Activated naive CD4-positive, alpha-beta T cell treated with anti-CD3 and anti-CD28 coated beads for 36 hours (primary cell): ENCODE measurements at regions not wholly inside any gene's neighbourhood (a gene's known extent, or its start where the extent isn't known, plus 50 kb on each side); places are given as distances from the start of the nearest gene placed in this dataset.
"Not testable (repeated sequence)": the region's sequence is repeated elsewhere in the genome, so short reads cannot be mapped to it uniquely, and the experiment has no call there.

Experiments used
- CTCF ChIA-PET: fragments of 350-600 bp; sonication (Branson Sonifier 250); formaldehyde crosslinking; loops from one replicate; lab custom pipeline; 2021; ENCODE audit warnings: antibody characterized with exemption; lab: Charles Lee
- DNase-seq: peaks from one replicate; pipeline ENCODE4 v3.0.0-alpha.2; 2020
- H3K27ac Mint-ChIP-seq: one replicate; pipeline ENCODE4 v1.8.0; 2021; ENCODE audit warnings: mild to moderate bottlenecking, mixed read lengths
- H3K27me3 Mint-ChIP-seq: one replicate; pipeline ENCODE4 v1.8.0; 2021; ENCODE audit warnings: low read depth, mixed read lengths
- H3K36me3 Mint-ChIP-seq: one replicate; pipeline ENCODE4 v1.8.0; 2021; ENCODE audit warnings: low read depth, mixed read lengths
- H3K4me1 Mint-ChIP-seq: one replicate; pipeline ENCODE4 v1.8.0; 2021; ENCODE audit warnings: low read depth, mixed read lengths
- H3K4me3 Mint-ChIP-seq: one replicate; pipeline ENCODE4 v1.8.0; 2021; ENCODE audit warnings: mild to moderate bottlenecking, moderate library complexity, mixed read lengths
- H3K9me3 Mint-ChIP-seq: one replicate; pipeline ENCODE4 v1.8.0; 2021; ENCODE audit warnings: mixed read lengths
- intact Hi-C: fragments of 100-400 bp; cut with micrococcal nuclease; formaldehyde crosslinking; loops from one replicate; pipeline ENCODE4 v1.15.1; 2023

DNA sequence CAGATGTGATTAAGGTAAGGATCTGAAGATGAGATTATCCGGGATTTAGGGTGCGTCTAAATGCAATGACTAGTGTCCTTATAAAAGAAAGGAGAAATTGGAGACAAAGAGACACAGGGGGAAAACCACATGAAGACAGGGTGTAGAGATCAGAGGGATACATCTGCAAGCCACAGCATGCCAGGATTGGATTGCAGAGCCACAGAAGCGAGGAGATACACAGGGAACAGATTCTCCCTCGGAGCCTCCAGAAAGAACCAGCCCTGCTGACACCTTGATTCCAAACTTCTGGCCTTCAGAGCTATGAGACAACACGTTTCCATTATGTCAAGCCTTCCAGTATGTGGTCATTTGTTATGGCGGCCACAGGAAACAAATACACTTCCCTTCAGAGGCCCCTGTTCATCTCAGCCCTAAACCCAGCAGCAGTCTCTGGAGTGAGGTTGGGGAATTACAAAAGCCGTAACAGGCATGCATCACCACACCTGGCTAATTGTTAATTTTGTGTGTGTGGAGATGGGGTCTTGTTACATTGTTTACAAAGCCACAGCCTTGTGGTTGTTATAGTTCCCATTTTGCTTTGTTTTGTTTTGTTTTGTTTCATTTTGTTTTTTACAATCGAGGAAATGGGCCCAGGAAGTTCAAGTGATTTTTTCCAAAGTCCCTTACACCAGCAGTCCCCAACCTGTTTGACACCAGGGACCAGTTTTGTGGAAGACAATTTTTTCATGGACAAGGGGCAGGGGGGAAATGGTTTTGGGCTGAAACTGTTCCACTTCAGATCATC is 51.6 kb upstream of the LYRM9 start:
- Mint-ChIP-seq H3K4me3 (no peak overlapping the region), H3K9me3 (no peaks in the 10 kb centered on the region), H3K36me3 (no peaks in the 10 kb centered on the region), H3K27ac (no peak overlapping the region), H3K4me1 (no peaks in the 10 kb centered on the region), H3K27me3 (no peaks in the 10 kb centered on the region)
- DNase-seq = no peak
- intact Hi-C loops = no loop called here
- CTCF ChIA-PET = no interaction called here

DNA sequence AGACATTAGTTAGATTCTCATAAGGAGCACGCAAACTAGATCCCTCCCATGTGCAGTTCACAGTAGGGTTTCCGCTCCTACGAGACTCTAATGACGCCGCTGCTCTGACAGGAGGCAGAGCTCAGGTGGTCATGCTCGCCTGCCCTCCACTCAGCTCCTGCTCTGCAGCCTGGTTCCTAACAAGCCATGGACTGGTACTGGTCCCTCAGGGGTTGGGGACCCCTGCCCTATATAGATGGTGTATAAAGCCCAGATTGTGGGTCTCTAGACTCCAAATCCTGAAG is 52.1 kb upstream of the LYRM9 start:
- H3K4me1 Mint-ChIP-seq = no peaks in the 10 kb centered on the region
- H3K4me3 Mint-ChIP-seq = no peak overlapping the region
- intact Hi-C loops = no loop called here
- DNase-seq = no peak
- no peaks in the 10 kb centered on the region for H3K27me3 Mint-ChIP-seq
- H3K9me3 Mint-ChIP-seq = no peaks in the 10 kb centered on the region
- no peaks in the 10 kb centered on the region for H3K36me3 Mint-ChIP-seq
- CTCF ChIA-PET = no interaction called here
- no peak overlapping the region for H3K27ac Mint-ChIP-seq

- no peak overlapping the region for H3K4me3 Mint-ChIP-seq
- CTCF ChIA-PET = interaction anchor here (0.6 kb wide), 1 partner anchor 271 kb away, joined by 5 read pairs; no protein-coding TSS in a partner anchor
- no peaks in the 10 kb centered on the region for H3K4me1 Mint-ChIP-seq
Observed at GRCh38 chr17:27945953-27946352, 52.8 kb upstream of the LYRM9 start.

DNA sequence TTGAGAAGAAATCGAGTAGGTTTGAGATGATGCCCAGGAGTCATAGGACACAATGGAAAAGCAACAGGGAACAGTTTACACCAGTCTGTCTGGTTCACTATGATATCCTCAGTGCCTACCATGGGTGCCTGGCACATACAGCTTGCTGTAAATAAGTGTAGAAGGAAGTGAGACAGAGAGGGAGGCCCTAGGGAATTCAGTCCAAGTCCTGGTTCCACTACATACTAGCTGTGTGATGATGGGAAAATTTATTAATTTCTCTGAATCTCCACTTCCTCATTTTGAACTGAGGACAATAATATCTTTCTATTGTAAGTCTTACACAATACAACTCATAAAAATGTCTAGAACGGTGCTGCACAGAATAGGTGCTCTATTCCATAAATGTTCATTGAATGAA is 53.3 kb upstream of the LYRM9 start:
- Mint-ChIP-seq H3K4me1 (no peaks in the 10 kb centered on the region), H3K4me3 (no peak overlapping the region), H3K27me3 (no peaks in the 10 kb centered on the region), H3K27ac (no peak overlapping the region), H3K36me3 (no peaks in the 10 kb centered on the region), H3K9me3 (no peaks in the 10 kb centered on the region)
- intact Hi-C loops = no loop called here
- CTCF ChIA-PET = interaction anchor here (1.2 kb wide), 1 partner anchor 73 kb away, joined by 3 read pairs; no protein-coding TSS in a partner anchor
- DNase-seq = no peak

More at GRCh38 chr17:27945953-27946352, 52.8 kb upstream of the LYRM9 start:
- intact Hi-C loops = no loop called here
- Mint-ChIP-seq H3K27me3 (no peaks in the 10 kb centered on the region), H3K36me3 (no peaks in the 10 kb centered on the region), H3K27ac (no peak overlapping the region), H3K9me3 (no peaks in the 10 kb centered on the region)
- DNase-seq = no peak

GRCh38 chr17:27947005-27947406 is 53.8 kb upstream of the LYRM9 start:
- Mint-ChIP-seq H3K27me3 (no peaks in the 10 kb centered on the region), H3K27ac (no peak overlapping the region), H3K4me1 (no peaks in the 10 kb centered on the region), H3K9me3 (no peaks in the 10 kb centered on the region), H3K4me3 (no peak overlapping the region), H3K36me3 (no peaks in the 10 kb centered on the region)
- no peak for DNase-seq
- intact Hi-C loops = no loop called here
- CTCF ChIA-PET = interaction anchor here (1.2 kb wide), 1 partner anchor 74 kb away, joined by 3 read pairs; no protein-coding TSS in a partner anchor

- no peak for DNase-seq
- no peaks in the 10 kb centered on the region for H3K36me3 Mint-ChIP-seq
- H3K27ac Mint-ChIP-seq = no peak overlapping the region
- no peaks in the 10 kb centered on the region for H3K9me3 Mint-ChIP-seq
- H3K4me1 Mint-ChIP-seq = no peaks in the 10 kb centered on the region
- no peak overlapping the region for H3K4me3 Mint-ChIP-seq
- H3K27me3 Mint-ChIP-seq = no peaks in the 10 kb centered on the region
- intact Hi-C loops = no loop called here
- CTCF ChIA-PET = interaction anchor here (0.6 kb wide), 1 partner anchor 600 kb away, joined by 4 read pairs; no protein-coding TSS in a partner anchor
Observed at GRCh38 chr17:27949304-27949703, 56.1 kb upstream of the LYRM9 start.

GRCh38 chr17:27950225-27950624 is 57.1 kb upstream of the LYRM9 start:
- H3K36me3 Mint-ChIP-seq, intact Hi-C loops: not testable (repeated sequence)
- CTCF ChIA-PET = interaction anchor here (0.6 kb wide), 1 partner anchor 601 kb away, joined by 4 read pairs; no protein-coding TSS in a partner anchor

GRCh38 chr17:27950995-27951394 is 57.8 kb upstream of the LYRM9 start:
- Mint-ChIP-seq H3K36me3 (no peaks in the 10 kb centered on the region), H3K4me3 (no peak overlapping the region), H3K27me3 (no peaks in the 10 kb centered on the region), H3K9me3 (no peaks in the 10 kb centered on the region), H3K27ac (no peak overlapping the region), H3K4me1 (no peaks in the 10 kb centered on the region)
- no peak for DNase-seq
- intact Hi-C loops = no loop called here
- CTCF ChIA-PET = no interaction called here

More at GRCh38 chr17:27950225-27950624, 57.1 kb upstream of the LYRM9 start:
- H3K9me3 Mint-ChIP-seq, DNase-seq, H3K4me1 Mint-ChIP-seq, H3K27ac Mint-ChIP-seq, H3K27me3 Mint-ChIP-seq, H3K4me3 Mint-ChIP-seq: not testable (repeated sequence)

DNA sequence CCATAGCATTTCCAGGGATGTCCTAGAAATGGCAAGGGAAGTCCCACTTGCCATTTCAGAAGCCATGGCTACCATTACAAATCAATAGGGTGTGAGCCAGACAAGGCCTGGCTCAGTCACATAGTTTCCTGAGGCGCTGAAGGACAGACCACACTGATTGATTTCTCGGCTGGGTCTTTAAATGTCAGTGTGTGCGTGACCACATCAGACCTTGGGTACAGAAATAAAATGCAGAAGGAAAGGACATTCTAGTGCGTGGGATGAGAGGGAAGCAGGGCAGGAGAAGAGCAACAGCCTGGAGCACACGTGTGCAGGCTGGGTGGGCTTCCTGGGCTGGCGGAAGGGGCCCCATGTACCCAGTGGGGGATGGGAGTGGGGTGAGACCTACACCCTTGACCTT is 58.7 kb upstream of the LYRM9 start:
- CTCF ChIA-PET = no interaction called here
- H3K4me3 Mint-ChIP-seq = no peak overlapping the region

DNA sequence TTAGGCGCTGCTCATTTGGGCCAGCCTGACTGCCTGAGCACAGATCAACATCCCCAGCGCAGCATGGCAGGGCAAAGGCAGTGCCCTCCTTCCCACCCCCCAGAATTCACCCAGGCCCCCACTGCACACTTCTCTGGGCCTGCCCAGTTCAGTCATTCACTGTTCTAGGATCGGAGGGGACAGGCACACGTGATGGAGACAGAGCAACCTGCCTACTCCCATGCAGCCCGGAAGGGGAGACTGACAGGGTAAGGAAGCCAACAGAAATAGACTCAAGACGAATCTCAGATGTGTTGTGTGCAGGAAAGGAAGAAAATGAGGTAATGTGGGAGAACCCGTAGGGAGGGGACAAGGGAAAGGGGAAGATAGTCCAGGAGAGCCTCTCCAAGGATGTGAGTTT is 59.2 kb upstream of the LYRM9 start:
- no peaks in the 10 kb centered on the region for H3K4me1 Mint-ChIP-seq
- intact Hi-C loops = no loop called here
- H3K4me3 Mint-ChIP-seq = no peak overlapping the region
- DNase-seq = no peak
- CTCF ChIA-PET = no interaction called here
- no peaks in the 10 kb centered on the region for H3K36me3 Mint-ChIP-seq
- no peaks in the 10 kb centered on the region for H3K9me3 Mint-ChIP-seq
- H3K27me3 Mint-ChIP-seq = no peaks in the 10 kb centered on the region
- H3K27ac Mint-ChIP-seq = no peak overlapping the region

More for the DNA sequence above, 58.7 kb upstream of the LYRM9 start:
- Mint-ChIP-seq H3K4me1 (no peaks in the 10 kb centered on the region), H3K27ac (no peak overlapping the region), H3K27me3 (no peaks in the 10 kb centered on the region), H3K36me3 (no peaks in the 10 kb centered on the region), H3K9me3 (no peaks in the 10 kb centered on the region)
- DNase-seq = no peak
- intact Hi-C loops = no loop called here

- no peaks in the 10 kb centered on the region for H3K36me3 Mint-ChIP-seq
- H3K4me1 Mint-ChIP-seq = no peaks in the 10 kb centered on the region
- no peaks in the 10 kb centered on the region for H3K27me3 Mint-ChIP-seq
- H3K27ac Mint-ChIP-seq = no peak overlapping the region
- CTCF ChIA-PET = no interaction called here
- no peaks in the 10 kb centered on the region for H3K9me3 Mint-ChIP-seq
- intact Hi-C loops = no loop called here
- DNase-seq = no peak
- no peak overlapping the region for H3K4me3 Mint-ChIP-seq
Observed at GRCh38 chr17:27954548-27955495, 61.7 kb upstream of the LYRM9 start.

- CTCF ChIA-PET = interaction anchor here (1.1 kb wide), 1 partner anchor 63 kb away, joined by 3 read pairs; no protein-coding TSS in a partner anchor
- Mint-ChIP-seq H3K9me3 (no peaks in the 10 kb centered on the region), H3K4me1 (no peaks in the 10 kb centered on the region), H3K27ac (no peak overlapping the region), H3K36me3 (no peaks in the 10 kb centered on the region), H3K4me3 (no peak overlapping the region), H3K27me3 (no peaks in the 10 kb centered on the region)
- DNase-seq = no peak
- intact Hi-C loops = no loop called here
Observed at GRCh38 chr17:27956601-27957445, 63.7 kb upstream of the LYRM9 start.
